Neural cell (in vitro differentiated cells): ENCODE measurements at regions not wholly inside any gene's neighbourhood (a gene's known extent, or its start where the extent isn't known, plus 50 kb on each side); places are given as distances from the start of the nearest gene placed in this dataset.

ENCODE experiments used
- H2AFZ ChIP-seq: fragments of 200-600, 300-800 bp; sonication (generic), shearing (Covaris generic); 2 replicates; pipeline ENCODE4 v1.6.0; 2014; ENCODE audit warnings: low read depth, mild to moderate bottlenecking, antibody characterized with exemption, low read length, moderate library complexity
- H3F3A ChIP-seq: fragments of 200-600 bp; shearing (Covaris generic); 2 replicates; pipeline ENCODE4 v1.6.1; 2016; ENCODE audit warnings: mild to moderate bottlenecking, moderate library complexity, mixed read lengths, antibody characterized with exemption, low read length; ENCODE audit not compliant: insufficient read depth, poor library complexity, severe bottlenecking
- H3K27ac ChIP-seq: fragments of 200-600, 300-800 bp; sonication (generic), shearing (Covaris generic); 2 replicates; pipeline ENCODE4 v1.5.1; 2014; ENCODE audit warnings: mild to moderate bottlenecking, low read length, moderate library complexity
- H3K27me3 ChIP-seq: fragments of 300-800, 200-600 bp; sonication (generic), shearing (Covaris generic); 2 replicates; pipeline ENCODE4 v1.6.0; 2014; ENCODE audit warnings: mild to moderate bottlenecking, low read depth, low read length, moderate library complexity; ENCODE audit not compliant: insufficient read depth
- H3K36me3 ChIP-seq: fragments of 300-800, 200-600 bp; sonication (generic), shearing (Covaris generic); 2 replicates; pipeline ENCODE4 v1.5.1; 2014; ENCODE audit warnings: mild to moderate bottlenecking, antibody characterized with exemption, low read length, moderate library complexity; ENCODE audit not compliant: insufficient read depth
- H3K4me2 ChIP-seq: fragments of 300-800, 200-600 bp; sonication (generic), shearing (Covaris generic); 2 replicates; pipeline ENCODE4 v1.6.0; 2014; ENCODE audit warnings: mild to moderate bottlenecking, low read length
- H3K4me3 ChIP-seq: fragments of 300-800, 200-600 bp; sonication (generic), shearing (Covaris generic); 2 replicates; pipeline ENCODE4 v1.5.1; 2014; ENCODE audit warnings: mild to moderate bottlenecking, low read length, moderate library complexity
- H3K79me2 ChIP-seq: fragments of 200-600 bp; shearing (Covaris generic); replicated peaks from 2 replicates; pipeline ENCODE4 v1.6.0; 2014; ENCODE audit warnings: mild to moderate bottlenecking, low read length, moderate library complexity; ENCODE audit not compliant: insufficient read depth
- H3K9ac ChIP-seq: fragments of 300-800, 200-600 bp; sonication (generic), shearing (Covaris generic); 2 replicates; pipeline ENCODE4 v1.6.1; 2016; ENCODE audit warnings: mild to moderate bottlenecking, low read length, mixed read lengths
- H3K9me2 ChIP-seq: fragments of 200-600 bp; shearing (Covaris generic); 2 replicates; pipeline ENCODE4 v1.6.1; 2016; ENCODE audit warnings: mild to moderate bottlenecking, low read length, mixed read lengths; ENCODE audit not compliant: insufficient read depth
- H3K9me3 ChIP-seq: fragments of 200-600, 300-800 bp; sonication (generic), shearing (Covaris generic); 2 replicates; pipeline ENCODE4 v1.6.1; 2016; ENCODE audit warnings: mild to moderate bottlenecking, mixed run types, low read length, moderate library complexity, mixed read lengths
- H4K20me1 ChIP-seq: fragments of 200-600 bp; shearing (Covaris generic); 2 replicates; pipeline ENCODE4 v1.6.1; 2016; ENCODE audit warnings: mild to moderate bottlenecking, mixed run types; ENCODE audit not compliant: insufficient read depth
- EP300 ChIP-seq: fragments of 450-650 bp; conservative IDR thresholded peaks from 2 replicates; pipeline ENCODE4 v1.6.1; 2014; ENCODE audit warnings: antibody characterized with exemption, mild to moderate bottlenecking, moderate library complexity; ENCODE audit not compliant: poor library complexity, severe bottlenecking
- EZH2 ChIP-seq: fragments of 200-600, 300-800 bp; shearing (Covaris generic), sonication (generic); IDR thresholded peaks from 2 replicates; pipeline ENCODE4 v1.6.1; 2014; ENCODE audit warnings: antibody characterized with exemption, low read length, borderline replicate concordance, mild to moderate bottlenecking; ENCODE audit not compliant: insufficient read depth, poor library complexity, severe bottlenecking
- MXI1 ChIP-seq: fragments of 450-650 bp; conservative IDR thresholded peaks from 2 replicates; pipeline ENCODE4 v1.6.1; 2014; ENCODE audit warnings: antibody characterized with exemption, mild to moderate bottlenecking; ENCODE audit not compliant: poor library complexity, severe bottlenecking
- POLR2AphosphoS5 ChIP-seq: IDR thresholded peaks from 2 replicates; pipeline ENCODE4 v1.6.1; 2012
- RAD21 ChIP-seq: fragments of 450-650 bp; conservative IDR thresholded peaks from 2 replicates; pipeline ENCODE4 v1.6.1; 2014; ENCODE audit warnings: antibody characterized with exemption, mild to moderate bottlenecking, moderate library complexity
- REST ChIP-seq: IDR thresholded peaks from 2 replicates; pipeline ENCODE4 v1.6.1; 2012; ENCODE audit warnings: borderline replicate concordance
- SMC3 ChIP-seq: fragments of 450-650 bp; conservative IDR thresholded peaks from 2 replicates; pipeline ENCODE4 v1.6.1; 2014; ENCODE audit warnings: antibody characterized with exemption, mild to moderate bottlenecking, moderate library complexity; ENCODE audit not compliant: poor library complexity
- TAF1 ChIP-seq: IDR thresholded peaks from 2 replicates; pipeline ENCODE4 v1.6.1; 2012; ENCODE audit warnings: low read depth
- TF ChIP-seq, protein P1 (sequence below): fragments of 450-650 bp; IDR thresholded peaks from 2 replicates; pipeline ENCODE4 v1.5.1; 2014; ENCODE audit warnings: antibody characterized with exemption, mild to moderate bottlenecking, moderate library complexity; ENCODE audit not compliant: poor library complexity, severe bottlenecking

- Histone ChIP-seq H3K4me3 (no peak overlapping the region), H3K9ac (no peak overlapping the region), H3K36me3 (no peaks in the 10 kb centered on the region), H3K4me2 (no peak overlapping the region), H4K20me1 (no peaks in the 10 kb centered on the region), H3K9me2 (no peaks in the 10 kb centered on the region), H3F3A (no peaks in the 10 kb centered on the region), H3K27me3 (no peaks in the 10 kb centered on the region), H3K79me2 (no peaks in the 10 kb centered on the region), H3K9me3 (no peaks in the 10 kb centered on the region), H2AFZ (no peak overlapping the region), H3K27ac (no peak overlapping the region)
- no peak for TF ChIP-seq TAF1
- TF ChIP-seq RAD21: no peak
Measured at GRCh38 chr22:49567899-49568750, 259.5 kb downstream of the BRD1 start.

- H3K27ac ChIP-seq: no peak overlapping the region
- no peak overlapping the region for H3K4me3 ChIP-seq
- H3K4me2 ChIP-seq: no peak overlapping the region
- no peaks in the 10 kb centered on the region for H3K27me3 ChIP-seq
- TF ChIP-seq EZH2: no peak
- TF ChIP-seq, protein P1, sequence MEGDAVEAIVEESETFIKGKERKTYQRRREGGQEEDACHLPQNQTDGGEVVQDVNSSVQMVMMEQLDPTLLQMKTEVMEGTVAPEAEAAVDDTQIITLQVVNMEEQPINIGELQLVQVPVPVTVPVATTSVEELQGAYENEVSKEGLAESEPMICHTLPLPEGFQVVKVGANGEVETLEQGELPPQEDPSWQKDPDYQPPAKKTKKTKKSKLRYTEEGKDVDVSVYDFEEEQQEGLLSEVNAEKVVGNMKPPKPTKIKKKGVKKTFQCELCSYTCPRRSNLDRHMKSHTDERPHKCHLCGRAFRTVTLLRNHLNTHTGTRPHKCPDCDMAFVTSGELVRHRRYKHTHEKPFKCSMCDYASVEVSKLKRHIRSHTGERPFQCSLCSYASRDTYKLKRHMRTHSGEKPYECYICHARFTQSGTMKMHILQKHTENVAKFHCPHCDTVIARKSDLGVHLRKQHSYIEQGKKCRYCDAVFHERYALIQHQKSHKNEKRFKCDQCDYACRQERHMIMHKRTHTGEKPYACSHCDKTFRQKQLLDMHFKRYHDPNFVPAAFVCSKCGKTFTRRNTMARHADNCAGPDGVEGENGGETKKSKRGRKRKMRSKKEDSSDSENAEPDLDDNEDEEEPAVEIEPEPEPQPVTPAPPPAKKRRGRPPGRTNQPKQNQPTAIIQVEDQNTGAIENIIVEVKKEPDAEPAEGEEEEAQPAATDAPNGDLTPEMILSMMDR: no peak
- no peak for TF ChIP-seq TAF1
- TF ChIP-seq MXI1: no peak
- no peak for TF ChIP-seq EP300
- no peak for TF ChIP-seq POLR2AphosphoS5
- TF ChIP-seq SMC3: no peak
- TF ChIP-seq REST: no peak
- no peak for TF ChIP-seq RAD21
- no peaks in the 10 kb centered on the region for H3K79me2 ChIP-seq
- H3F3A ChIP-seq: no peaks in the 10 kb centered on the region
- no peaks in the 10 kb centered on the region for H3K36me3 ChIP-seq
- no peaks in the 10 kb centered on the region for H3K9me2 ChIP-seq
- no peak overlapping the region for H3K9ac ChIP-seq
- H3K9me3 ChIP-seq: no peaks in the 10 kb centered on the region
- no peaks in the 10 kb centered on the region for H4K20me1 ChIP-seq
- no peak overlapping the region for H2AFZ ChIP-seq
Measured at GRCh38 chr22:49566693-49567092, 261.0 kb downstream of the BRD1 start.
